ENCODE measurements at regions not wholly inside any gene's neighbourhood (a gene's known extent, or its start where the extent isn't known, plus 50 kb on each side); places are given as distances from the start of the nearest gene placed in this dataset.

GRCh38 chr9:115671963-115672305 lies 481.7 kb upstream of the PAPPA start:
- CTCF ChIA-PET, result interaction anchor here (0.7 to 1.5 kb wide), 4 partner anchors 19 to 282 kb away, joined by 3 to 8 read pairs (median 6); no protein-coding TSS in a partner anchor

DNA sequence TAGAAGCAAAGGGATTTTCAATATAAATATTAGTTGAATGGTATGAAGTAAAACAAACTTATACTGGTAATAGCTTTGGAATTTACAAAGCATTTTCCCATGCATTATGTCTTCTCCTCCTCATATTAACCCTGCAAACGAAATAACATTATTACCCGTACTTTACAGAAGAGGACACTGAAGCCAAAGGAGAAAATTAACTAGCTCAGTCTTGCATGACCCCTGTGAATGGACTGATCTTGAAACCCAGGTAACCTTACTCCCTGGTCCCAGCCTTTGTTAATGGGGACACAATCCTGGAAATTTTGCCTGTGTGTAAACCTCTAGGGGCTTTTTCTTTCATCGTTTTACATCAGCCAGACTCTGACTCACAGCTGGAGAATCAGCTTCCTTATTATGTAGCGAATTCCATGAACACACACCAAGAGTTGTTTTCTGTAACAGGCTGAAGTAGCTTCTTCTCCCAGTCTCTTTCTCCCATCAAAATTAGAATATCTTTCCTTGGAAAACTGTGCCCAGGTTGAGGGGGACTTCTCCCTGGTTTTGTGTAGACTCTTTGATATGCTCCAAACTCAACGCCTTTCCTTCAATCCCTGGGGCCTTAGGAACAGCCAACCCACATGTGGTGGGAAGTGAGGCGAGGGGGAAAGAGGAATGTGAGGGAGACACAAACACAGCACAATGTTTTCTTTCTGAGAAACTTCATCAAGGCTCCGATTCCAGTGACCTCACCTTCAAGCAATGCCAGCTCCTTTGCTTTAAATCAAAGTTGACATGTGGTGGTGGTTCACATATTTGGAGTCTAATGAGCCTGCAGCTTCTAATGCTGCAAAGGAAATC lies 480.9 kb upstream of the PAPPA start:
- CTCF ChIA-PET, result interaction anchor here (0.7 to 1.5 kb wide), 4 partner anchors 18 to 281 kb away, joined by 3 to 8 read pairs (median 6); no protein-coding TSS in a partner anchor
- H3K4me3 ChIP-seq (ENCODE audit: low read depth, low read length), result peak overlapping the region; percentile 5

More at GRCh38 chr9:115671963-115672305, 481.7 kb upstream of the PAPPA start:
- TF ChIP-seq, protein P1, sequence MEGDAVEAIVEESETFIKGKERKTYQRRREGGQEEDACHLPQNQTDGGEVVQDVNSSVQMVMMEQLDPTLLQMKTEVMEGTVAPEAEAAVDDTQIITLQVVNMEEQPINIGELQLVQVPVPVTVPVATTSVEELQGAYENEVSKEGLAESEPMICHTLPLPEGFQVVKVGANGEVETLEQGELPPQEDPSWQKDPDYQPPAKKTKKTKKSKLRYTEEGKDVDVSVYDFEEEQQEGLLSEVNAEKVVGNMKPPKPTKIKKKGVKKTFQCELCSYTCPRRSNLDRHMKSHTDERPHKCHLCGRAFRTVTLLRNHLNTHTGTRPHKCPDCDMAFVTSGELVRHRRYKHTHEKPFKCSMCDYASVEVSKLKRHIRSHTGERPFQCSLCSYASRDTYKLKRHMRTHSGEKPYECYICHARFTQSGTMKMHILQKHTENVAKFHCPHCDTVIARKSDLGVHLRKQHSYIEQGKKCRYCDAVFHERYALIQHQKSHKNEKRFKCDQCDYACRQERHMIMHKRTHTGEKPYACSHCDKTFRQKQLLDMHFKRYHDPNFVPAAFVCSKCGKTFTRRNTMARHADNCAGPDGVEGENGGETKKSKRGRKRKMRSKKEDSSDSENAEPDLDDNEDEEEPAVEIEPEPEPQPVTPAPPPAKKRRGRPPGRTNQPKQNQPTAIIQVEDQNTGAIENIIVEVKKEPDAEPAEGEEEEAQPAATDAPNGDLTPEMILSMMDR (IDR thresholded peaks at IDR 0.05; ENCODE audit: low read depth, low read length), result no peak
- no peak for DNase-seq (ENCODE audit: low read depth, low spot score)
- Histone ChIP-seq H3K27ac (ENCODE audit: low read depth, low read length) (peak overlapping the region; percentile 100), H3K27me3 (ENCODE audit: control insufficient read depth, insufficient read depth, low read length) (no peaks in the 10 kb centered on the region), H3K4me3 (ENCODE audit: low read depth, low read length) (no peak overlapping the region), H3K9me3 (ENCODE audit: control insufficient read depth, insufficient read depth, low read length) (no peaks in the 10 kb centered on the region)
- POLR2A ChIA-PET, result interaction anchor here (0.7 to 1.7 kb wide), 8 partner anchors 19 to 272 kb away, joined by 4 to 16 read pairs (median 12); no protein-coding TSS in a partner anchor

GRCh38 chr9:115673599-115673998 lies 480.0 kb upstream of the PAPPA start:
- ChIA-PET POLR2A (interaction anchor here (1.3 to 1.7 kb wide), 7 partner anchors 17 to 80 kb away, joined by 4 to 16 read pairs (median 11); no protein-coding TSS in a partner anchor), CTCF (interaction anchor here (1.5 kb wide), 1 partner anchor 80 kb away, joined by 8 read pairs; no protein-coding TSS in a partner anchor)
- no peak overlapping the region for H3K4me3 ChIP-seq (ENCODE audit: low read depth, low read length)

More for the DNA sequence above, 480.9 kb upstream of the PAPPA start:
- Histone ChIP-seq H3K9me3 (ENCODE audit: control insufficient read depth, insufficient read depth, low read length) (no peaks in the 10 kb centered on the region), H3K27me3 (ENCODE audit: control insufficient read depth, insufficient read depth, low read length) (no peaks in the 10 kb centered on the region), H3K27ac (ENCODE audit: low read depth, low read length) (peak overlapping the region; percentile 100)
- TF ChIP-seq, protein P1 (IDR thresholded peaks at IDR 0.05; ENCODE audit: low read depth, low read length), result 0 out of 2 replicates have a peak, but pooled peaks have one; percentile 6
- POLR2A ChIA-PET, result interaction anchor here (1.0 to 1.7 kb wide), 10 partner anchors 18 to 272 kb away, joined by 3 to 16 read pairs (median 10); no protein-coding TSS in a partner anchor
- DNase-seq (ENCODE audit: low read depth, low spot score), result peak; percentile 96

GRCh38 chr9:115674091-115674490 lies 479.5 kb upstream of the PAPPA start:
- no peak for DNase-seq (ENCODE audit: low read depth, low spot score)
- Histone ChIP-seq H3K4me3 (ENCODE audit: low read depth, low read length) (no peak overlapping the region), H3K27me3 (ENCODE audit: control insufficient read depth, insufficient read depth, low read length) (no peaks in the 10 kb centered on the region), H3K9me3 (ENCODE audit: control insufficient read depth, insufficient read depth, low read length) (no peaks in the 10 kb centered on the region), H3K27ac (ENCODE audit: low read depth, low read length) (peak overlapping the region; percentile 100)
- TF ChIP-seq, protein P1 (IDR thresholded peaks at IDR 0.05; ENCODE audit: low read depth, low read length), result no peak
- POLR2A ChIA-PET, result no interaction called here
- CTCF ChIA-PET, result no interaction called here

More at GRCh38 chr9:115673599-115673998, 480.0 kb upstream of the PAPPA start:
- no peak for DNase-seq (ENCODE audit: low read depth, low spot score)
- TF ChIP-seq, protein P1 (IDR thresholded peaks at IDR 0.05; ENCODE audit: low read depth, low read length), result no peak
- Histone ChIP-seq H3K9me3 (ENCODE audit: control insufficient read depth, insufficient read depth, low read length) (no peaks in the 10 kb centered on the region), H3K27ac (ENCODE audit: low read depth, low read length) (peak overlapping the region; percentile 100), H3K27me3 (ENCODE audit: control insufficient read depth, insufficient read depth, low read length) (no peaks in the 10 kb centered on the region)

GRCh38 chr9:115675834-115676233 lies 477.8 kb upstream of the PAPPA start:
- Histone ChIP-seq H3K9me3 (ENCODE audit: control insufficient read depth, insufficient read depth, low read length) (no peaks in the 10 kb centered on the region), H3K4me3 (ENCODE audit: low read depth, low read length) (no peak overlapping the region), H3K27me3 (ENCODE audit: control insufficient read depth, insufficient read depth, low read length) (no peaks in the 10 kb centered on the region), H3K27ac (ENCODE audit: low read depth, low read length) (no peak overlapping the region)
- TF ChIP-seq, protein P1 (IDR thresholded peaks at IDR 0.05; ENCODE audit: low read depth, low read length), result no peak
- ChIA-PET CTCF (no interaction called here), POLR2A (no interaction called here)
- DNase-seq (ENCODE audit: low read depth, low spot score), result no peak
